ENCODE measurements at regions not wholly inside any gene's neighbourhood (a gene's known extent, or its start where the extent isn't known, plus 50 kb on each side); places are given as distances from the start of the nearest gene placed in this dataset.

GRCh38 chr10:108319434-108320222 lies 1155.1 kb upstream of the SORCS1 start:
- TF ChIP-seq CTCF (IDR thresholded peaks at IDR 0.05) (no peak), POLR2AphosphoS5 (IDR thresholded peaks at IDR 0.05; ENCODE audit: low read depth, low read length) (no peak)

Measured in Panc1 (cell line).